ENCODE measurements at regions not wholly inside any gene's neighbourhood (a gene's known extent, or its start where the extent isn't known, plus 50 kb on each side); places are given as distances from the start of the nearest gene placed in this dataset.

- TF ChIP-seq, protein P1, sequence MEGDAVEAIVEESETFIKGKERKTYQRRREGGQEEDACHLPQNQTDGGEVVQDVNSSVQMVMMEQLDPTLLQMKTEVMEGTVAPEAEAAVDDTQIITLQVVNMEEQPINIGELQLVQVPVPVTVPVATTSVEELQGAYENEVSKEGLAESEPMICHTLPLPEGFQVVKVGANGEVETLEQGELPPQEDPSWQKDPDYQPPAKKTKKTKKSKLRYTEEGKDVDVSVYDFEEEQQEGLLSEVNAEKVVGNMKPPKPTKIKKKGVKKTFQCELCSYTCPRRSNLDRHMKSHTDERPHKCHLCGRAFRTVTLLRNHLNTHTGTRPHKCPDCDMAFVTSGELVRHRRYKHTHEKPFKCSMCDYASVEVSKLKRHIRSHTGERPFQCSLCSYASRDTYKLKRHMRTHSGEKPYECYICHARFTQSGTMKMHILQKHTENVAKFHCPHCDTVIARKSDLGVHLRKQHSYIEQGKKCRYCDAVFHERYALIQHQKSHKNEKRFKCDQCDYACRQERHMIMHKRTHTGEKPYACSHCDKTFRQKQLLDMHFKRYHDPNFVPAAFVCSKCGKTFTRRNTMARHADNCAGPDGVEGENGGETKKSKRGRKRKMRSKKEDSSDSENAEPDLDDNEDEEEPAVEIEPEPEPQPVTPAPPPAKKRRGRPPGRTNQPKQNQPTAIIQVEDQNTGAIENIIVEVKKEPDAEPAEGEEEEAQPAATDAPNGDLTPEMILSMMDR (IDR thresholded peaks at IDR 0.05), result no peak
- Histone ChIP-seq H3K4me1 (ENCODE audit: control insufficient read depth in 1 of 2, insufficient read depth in 1 of 2, low read depth in 1 of 2, low read length in 1 of 2) (no peaks in the 10 kb centered on the region), H3K27ac (no peak overlapping the region), H3K27me3 (no peaks in the 10 kb centered on the region), H3K36me3 (no peaks in the 10 kb centered on the region), H3K9me3 (no peaks in the 10 kb centered on the region), H3K4me3 (ENCODE audit: low read depth in 1 of 2, low read length in 1 of 2) (no peak overlapping the region)
Measured at GRCh38 chr4:177907736-177908424, 465.6 kb upstream of the AGA start.

DNA sequence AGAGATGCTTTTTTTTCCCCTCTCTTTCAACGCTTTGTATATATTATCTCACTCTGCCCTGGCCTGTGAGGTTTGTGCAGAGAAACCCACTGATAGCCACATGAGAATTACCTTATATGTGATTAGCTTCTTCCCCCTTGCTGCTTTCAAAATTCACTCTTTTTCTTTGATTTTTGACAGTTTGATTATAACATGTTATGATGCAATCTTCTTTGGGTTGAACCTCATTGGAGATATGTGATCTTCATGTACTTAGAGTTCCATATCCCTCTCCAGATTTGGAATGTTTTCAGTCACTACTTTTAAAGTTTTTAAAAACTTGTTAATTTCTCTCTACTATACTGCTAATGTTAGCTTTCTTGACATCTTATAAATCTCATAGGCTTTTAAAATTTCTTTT, 479.5 kb upstream of the AGA start:
- no peaks in the 10 kb centered on the region for H3K4me1 ChIP-seq (ENCODE audit: control insufficient read depth in 1 of 2, insufficient read depth in 1 of 2, low read depth in 1 of 2, low read length in 1 of 2)
- H3K27me3 ChIP-seq, result no peaks in the 10 kb centered on the region
- TF ChIP-seq, protein P1 (IDR thresholded peaks at IDR 0.05), result no peak
- H3K4me3 ChIP-seq (ENCODE audit: low read depth in 1 of 2, low read length in 1 of 2), result no peak overlapping the region
- H3K36me3 ChIP-seq, result no peaks in the 10 kb centered on the region
- H3K9me3 ChIP-seq, result peaks cover 9% of the 10 kb centered on the region
- H3K27ac ChIP-seq, result no peak overlapping the region

DNA sequence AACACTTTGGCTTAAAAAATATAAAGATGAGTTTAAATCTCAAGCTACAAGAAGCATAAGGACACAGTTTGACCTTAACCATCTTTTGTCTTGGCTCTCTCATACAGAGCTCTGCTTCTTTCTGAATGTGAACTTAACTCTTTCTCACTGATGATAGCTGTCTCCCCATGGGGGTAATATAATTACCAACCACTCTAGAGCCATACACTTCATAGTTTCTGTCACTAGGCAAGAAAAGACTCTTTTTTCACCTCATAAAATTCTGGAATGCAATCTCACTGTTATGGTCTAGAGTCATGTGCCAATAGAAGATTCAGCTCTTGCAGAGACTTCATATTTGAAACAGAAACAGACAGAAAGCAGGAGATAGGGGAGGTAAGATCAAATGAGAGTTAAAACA, 481.7 kb upstream of the AGA start:
- TF ChIP-seq, protein P1 (IDR thresholded peaks at IDR 0.05), result no peak
- Histone ChIP-seq H3K4me3 (ENCODE audit: low read depth in 1 of 2, low read length in 1 of 2) (no peak overlapping the region), H3K4me1 (ENCODE audit: control insufficient read depth in 1 of 2, insufficient read depth in 1 of 2, low read depth in 1 of 2, low read length in 1 of 2) (no peaks in the 10 kb centered on the region), H3K9me3 (peaks cover 9% of the 10 kb centered on the region), H3K36me3 (no peaks in the 10 kb centered on the region), H3K27ac (no peak overlapping the region), H3K27me3 (no peaks in the 10 kb centered on the region)

DNA sequence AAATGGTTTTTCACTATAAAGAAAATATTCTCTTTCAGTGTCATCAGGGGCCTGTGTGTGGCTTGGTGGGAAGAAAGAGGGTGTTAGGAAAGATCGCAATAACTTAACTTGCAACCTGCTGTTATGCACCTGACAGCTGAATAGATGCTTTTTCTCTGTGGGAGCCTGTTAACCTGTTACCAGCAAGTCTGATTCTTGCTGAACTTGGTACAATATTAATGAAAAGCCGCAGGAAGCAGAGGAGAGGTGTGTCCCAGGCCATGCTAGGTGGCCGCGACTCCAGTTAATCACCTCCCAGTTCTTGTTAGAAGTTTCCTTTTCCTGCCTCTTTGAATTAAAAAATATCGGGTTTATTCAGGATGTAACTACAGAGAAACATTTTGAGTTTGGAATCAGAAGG, 494.8 kb upstream of the AGA start:
- no peak overlapping the region for H3K4me3 ChIP-seq (ENCODE audit: low read depth in 1 of 2, low read length in 1 of 2)
- H3K4me1 ChIP-seq (ENCODE audit: control insufficient read depth in 1 of 2, insufficient read depth in 1 of 2, low read depth in 1 of 2, low read length in 1 of 2), result no peaks in the 10 kb centered on the region
- H3K27me3 ChIP-seq, result no peaks in the 10 kb centered on the region
- no peaks in the 10 kb centered on the region for H3K36me3 ChIP-seq
- H3K27ac ChIP-seq, result no peak overlapping the region
- peaks cover 3% of the 10 kb centered on the region for H3K9me3 ChIP-seq
- TF ChIP-seq, protein P1 (IDR thresholded peaks at IDR 0.05), result no peak

DNA sequence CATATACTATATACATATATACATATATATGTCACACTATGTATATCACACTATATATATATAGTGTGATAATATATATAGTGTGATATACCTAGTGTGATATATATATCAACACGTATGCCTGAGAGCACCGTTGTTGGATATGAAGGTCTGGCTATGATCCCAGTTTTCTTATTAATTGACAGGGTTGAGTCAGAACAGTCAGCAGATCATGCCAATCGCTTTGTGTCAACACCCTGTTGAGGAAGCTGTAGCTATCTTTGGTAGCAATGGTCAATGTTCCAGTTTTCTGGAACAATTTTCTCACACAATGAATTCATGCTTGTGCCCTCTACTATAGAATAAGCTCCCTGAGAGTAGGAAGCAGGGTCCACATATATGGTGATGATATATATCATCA, 496.0 kb upstream of the AGA start:
- Histone ChIP-seq H3K4me3 (ENCODE audit: low read depth in 1 of 2, low read length in 1 of 2) (no peak overlapping the region), H3K9me3 (peaks cover 3% of the 10 kb centered on the region), H3K27ac (no peak overlapping the region), H3K36me3 (no peaks in the 10 kb centered on the region), H3K4me1 (ENCODE audit: control insufficient read depth in 1 of 2, insufficient read depth in 1 of 2, low read depth in 1 of 2, low read length in 1 of 2) (no peaks in the 10 kb centered on the region), H3K27me3 (no peaks in the 10 kb centered on the region)
- TF ChIP-seq, protein P1 (IDR thresholded peaks at IDR 0.05), result no peak
